ENCODE measurements at regions not wholly inside any gene's neighbourhood (a gene's known extent, or its start where the extent isn't known, plus 50 kb on each side); places are given as distances from the start of the nearest gene placed in this dataset.

DNA sequence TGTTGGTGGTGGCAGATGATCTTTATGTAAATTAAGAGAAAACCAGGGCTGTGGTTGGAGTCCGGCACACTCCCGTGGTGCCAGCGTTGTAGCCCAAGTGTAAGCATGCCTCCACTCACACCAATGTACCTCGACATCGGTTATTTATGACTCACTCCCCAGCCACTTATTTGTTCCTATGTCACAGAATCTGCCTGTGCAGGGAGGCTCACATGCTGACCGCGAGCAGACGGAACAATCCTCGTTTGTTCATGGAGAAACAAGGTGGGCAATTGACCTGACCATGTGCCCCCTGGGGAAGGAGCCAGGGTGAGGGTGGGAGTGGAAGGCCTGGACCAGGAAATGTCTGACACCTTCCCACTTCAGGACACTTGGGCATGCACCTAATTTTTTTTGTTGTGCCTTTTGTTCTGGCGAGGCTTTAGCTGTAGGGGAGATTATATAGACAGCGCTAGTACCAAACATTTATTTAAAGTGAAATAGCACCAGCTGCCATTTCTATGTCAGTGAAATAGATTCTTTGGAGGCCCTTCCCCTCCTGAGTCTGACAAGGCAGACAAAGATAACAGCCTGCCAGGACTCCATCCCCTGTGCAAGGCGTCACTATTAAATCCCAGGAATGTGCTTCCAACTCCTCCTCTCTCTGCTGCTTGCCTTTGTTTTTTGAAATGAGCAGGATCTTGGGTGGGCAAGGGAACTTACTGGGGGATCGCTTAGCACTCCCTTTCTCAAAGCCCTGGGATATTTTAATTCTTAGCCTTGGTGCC is 394.2 kb downstream of the FGF9 start:
- CTCF ChIA-PET = interaction anchor here (0.7 kb wide), 1 partner anchor 9 kb away, joined by 4 read pairs; no protein-coding TSS in a partner anchor
- H3K4me3 ChIP-seq (ENCODE audit: low read depth in 2 of 2, low read length in 1 of 2) = no peak overlapping the region
- H3K4me2 ChIP-seq = no peak overlapping the region
- no peaks in the 10 kb centered on the region for H3K4me1 ChIP-seq (ENCODE audit: control insufficient read depth in 1 of 2, insufficient read depth in 2 of 2, low read depth in 1 of 2, low read length in 1 of 2)
- no peak overlapping the region for H2AFZ ChIP-seq (ENCODE audit: low read depth)
- no peak overlapping the region for H3K27ac ChIP-seq (ENCODE audit: low read depth in 2 of 2, low read length in 1 of 2)
- no peaks in the 10 kb centered on the region for H3K79me2 ChIP-seq (ENCODE audit: insufficient read depth)
- H3K9ac ChIP-seq = no peak overlapping the region
- no peak for DNase-seq
- no peaks in the 10 kb centered on the region; the same call in 1 of the 2 replicates for H3K9me3 ChIP-seq
- H3K27me3 ChIP-seq (ENCODE audit: insufficient read depth) = no peaks in the 10 kb centered on the region
- H3K36me3 ChIP-seq (replicated peaks in 1 of 2; ENCODE audit: control insufficient read depth in 1 of 2, insufficient read depth in 2 of 2, low read length in 1 of 2) = no peaks in the 10 kb centered on the region
- H3K9me2 ChIP-seq = no peaks in the 10 kb centered on the region
- H3F3A ChIP-seq (replicated peaks; ENCODE audit: insufficient read depth) = no peaks in the 10 kb centered on the region
- 29% methylated on average over 13 of the region's 13 CpGs for WGBS (ENCODE audit: low lambda C conversion rate)
- POLR2A ChIA-PET = no interaction called here
- no peaks in the 10 kb centered on the region for H4K20me1 ChIP-seq (ENCODE audit: insufficient read depth)
- no peak for TF ChIP-seq MEF2A (IDR thresholded peaks at IDR 0.05; ENCODE audit: borderline replicate concordance, low read depth)
- TF ChIP-seq, protein P1, sequence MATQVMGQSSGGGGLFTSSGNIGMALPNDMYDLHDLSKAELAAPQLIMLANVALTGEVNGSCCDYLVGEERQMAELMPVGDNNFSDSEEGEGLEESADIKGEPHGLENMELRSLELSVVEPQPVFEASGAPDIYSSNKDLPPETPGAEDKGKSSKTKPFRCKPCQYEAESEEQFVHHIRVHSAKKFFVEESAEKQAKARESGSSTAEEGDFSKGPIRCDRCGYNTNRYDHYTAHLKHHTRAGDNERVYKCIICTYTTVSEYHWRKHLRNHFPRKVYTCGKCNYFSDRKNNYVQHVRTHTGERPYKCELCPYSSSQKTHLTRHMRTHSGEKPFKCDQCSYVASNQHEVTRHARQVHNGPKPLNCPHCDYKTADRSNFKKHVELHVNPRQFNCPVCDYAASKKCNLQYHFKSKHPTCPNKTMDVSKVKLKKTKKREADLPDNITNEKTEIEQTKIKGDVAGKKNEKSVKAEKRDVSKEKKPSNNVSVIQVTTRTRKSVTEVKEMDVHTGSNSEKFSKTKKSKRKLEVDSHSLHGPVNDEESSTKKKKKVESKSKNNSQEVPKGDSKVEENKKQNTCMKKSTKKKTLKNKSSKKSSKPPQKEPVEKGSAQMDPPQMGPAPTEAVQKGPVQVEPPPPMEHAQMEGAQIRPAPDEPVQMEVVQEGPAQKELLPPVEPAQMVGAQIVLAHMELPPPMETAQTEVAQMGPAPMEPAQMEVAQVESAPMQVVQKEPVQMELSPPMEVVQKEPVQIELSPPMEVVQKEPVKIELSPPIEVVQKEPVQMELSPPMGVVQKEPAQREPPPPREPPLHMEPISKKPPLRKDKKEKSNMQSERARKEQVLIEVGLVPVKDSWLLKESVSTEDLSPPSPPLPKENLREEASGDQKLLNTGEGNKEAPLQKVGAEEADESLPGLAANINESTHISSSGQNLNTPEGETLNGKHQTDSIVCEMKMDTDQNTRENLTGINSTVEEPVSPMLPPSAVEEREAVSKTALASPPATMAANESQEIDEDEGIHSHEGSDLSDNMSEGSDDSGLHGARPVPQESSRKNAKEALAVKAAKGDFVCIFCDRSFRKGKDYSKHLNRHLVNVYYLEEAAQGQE (IDR thresholded peaks at IDR 0.05; ENCODE audit: low read depth, low read length) = no peak
- TF ChIP-seq, protein P2, sequence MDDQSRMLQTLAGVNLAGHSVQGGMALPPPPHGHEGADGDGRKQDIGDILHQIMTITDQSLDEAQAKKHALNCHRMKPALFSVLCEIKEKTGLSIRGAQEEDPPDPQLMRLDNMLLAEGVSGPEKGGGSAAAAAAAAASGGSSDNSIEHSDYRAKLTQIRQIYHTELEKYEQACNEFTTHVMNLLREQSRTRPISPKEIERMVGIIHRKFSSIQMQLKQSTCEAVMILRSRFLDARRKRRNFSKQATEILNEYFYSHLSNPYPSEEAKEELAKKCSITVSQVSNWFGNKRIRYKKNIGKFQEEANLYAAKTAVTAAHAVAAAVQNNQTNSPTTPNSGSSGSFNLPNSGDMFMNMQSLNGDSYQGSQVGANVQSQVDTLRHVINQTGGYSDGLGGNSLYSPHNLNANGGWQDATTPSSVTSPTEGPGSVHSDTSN (IDR thresholded peaks at IDR 0.05) = no peak
- no peak for TF ChIP-seq NFIC (IDR thresholded peaks at IDR 0.05; ENCODE audit: borderline replicate concordance)
- no peak for TF ChIP-seq IRF3 (IDR thresholded peaks at IDR 0.05; ENCODE audit: low read depth, low read length)
- TF ChIP-seq FOXJ3 (CRISPR knock-in tag; IDR thresholded peaks at IDR 0.05) = no peak
- TF ChIP-seq, protein P3, sequence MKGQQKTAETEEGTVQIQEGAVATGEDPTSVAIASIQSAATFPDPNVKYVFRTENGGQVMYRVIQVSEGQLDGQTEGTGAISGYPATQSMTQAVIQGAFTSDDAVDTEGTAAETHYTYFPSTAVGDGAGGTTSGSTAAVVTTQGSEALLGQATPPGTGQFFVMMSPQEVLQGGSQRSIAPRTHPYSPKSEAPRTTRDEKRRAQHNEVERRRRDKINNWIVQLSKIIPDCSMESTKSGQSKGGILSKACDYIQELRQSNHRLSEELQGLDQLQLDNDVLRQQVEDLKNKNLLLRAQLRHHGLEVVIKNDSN (IDR thresholded peaks at IDR 0.05; ENCODE audit: borderline replicate concordance, low read depth) = no peak
- no peak for TF ChIP-seq TCF12 (IDR thresholded peaks at IDR 0.05)
- TF ChIP-seq TEAD4 (IDR thresholded peaks at IDR 0.05; ENCODE audit: borderline replicate concordance, insufficient read depth) = no peak

Measured in SK-N-SH (cell line).